Activated T-helper 2 cell treated with anti-CD3 and anti-CD28 coated beads, Interferon-gamma antibody, Interleukin-2, Interleukin-4, amounts not matched to agents 10 μg/mL and 5 μg/mL and 100 μg/mL, durations not matched to agents 14 hours and 24 hours and 36 hours (primary cell): ENCODE measurements at regions not wholly inside any gene's neighbourhood (a gene's known extent, or its start where the extent isn't known, plus 50 kb on each side); places are given as distances from the start of the nearest gene placed in this dataset.

Experiments
- DNase-seq: peaks from one replicate; pipeline ENCODE4 v3.0.0; 2021; ENCODE audit warnings: low spot score
- H3K27ac Mint-ChIP-seq: one replicate; pipeline ENCODE4 v1.8.0; 2021; ENCODE audit warnings: mixed read lengths
- H3K27me3 Mint-ChIP-seq: one replicate; pipeline ENCODE4 v1.8.0; 2021; ENCODE audit warnings: low read depth, mixed read lengths
- H3K36me3 Mint-ChIP-seq: one replicate; pipeline ENCODE4 v1.8.0; 2021; ENCODE audit warnings: low read depth, mixed read lengths
- H3K4me1 Mint-ChIP-seq: one replicate; pipeline ENCODE4 v1.8.0; 2021; ENCODE audit warnings: low read depth, mixed read lengths
- H3K4me3 Mint-ChIP-seq: one replicate; pipeline ENCODE4 v1.8.0; 2021; ENCODE audit warnings: low read depth, mild to moderate bottlenecking, moderate library complexity, mixed read lengths
- H3K9me3 Mint-ChIP-seq: one replicate; pipeline ENCODE4 v1.8.0; 2021; ENCODE audit warnings: mixed read lengths
- intact Hi-C: fragments of 100-400 bp; cut with micrococcal nuclease; formaldehyde crosslinking; loops from one replicate; pipeline ENCODE4 v1.15.1; 2023

DNA sequence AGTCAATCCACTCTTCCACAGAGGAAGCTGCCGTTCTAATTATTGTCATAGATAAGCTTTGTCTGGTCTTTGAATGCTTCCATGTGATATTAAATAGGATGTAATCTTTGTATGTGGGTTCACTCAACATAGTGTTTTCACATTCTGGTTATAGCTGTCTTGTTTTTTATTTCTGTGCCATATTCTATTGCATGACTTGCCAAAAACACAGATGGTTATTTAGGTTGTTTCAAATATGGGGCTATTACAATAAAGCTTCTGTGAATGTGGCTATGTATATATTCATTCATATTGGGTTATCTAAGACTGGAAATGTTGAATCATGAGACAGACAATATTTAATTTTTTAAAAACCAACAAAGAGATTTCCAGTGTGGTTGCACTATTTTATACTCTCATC lies 1109.3 kb upstream of the LRRTM3 start:
- DNase-seq, result no peak
- Mint-ChIP-seq H3K4me1 (no peaks in the 10 kb centered on the region), H3K4me3 (no peak overlapping the region), H3K27ac (no peak overlapping the region), H3K27me3 (no peaks in the 10 kb centered on the region), H3K9me3 (no peaks in the 10 kb centered on the region), H3K36me3 (no peaks in the 10 kb centered on the region)
- intact Hi-C loops, result no loop called here

DNA sequence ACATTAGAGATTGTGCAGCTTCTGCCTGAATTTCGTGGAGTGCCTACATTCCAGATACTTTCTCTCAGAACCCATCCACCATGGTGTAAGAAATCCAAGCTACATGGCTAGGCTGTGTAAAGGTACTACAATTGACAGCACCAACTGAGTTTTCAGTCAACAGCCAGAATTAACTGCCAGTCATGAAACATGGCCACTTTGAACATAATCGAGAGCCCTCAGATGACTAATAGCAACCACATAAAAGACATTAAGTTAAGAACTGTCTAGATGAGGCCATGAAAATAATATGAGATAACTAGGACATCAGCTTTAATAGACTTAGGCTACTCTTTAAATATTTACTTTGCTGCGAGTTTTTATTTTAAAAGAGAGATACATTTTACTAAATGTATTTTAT lies 1106.8 kb upstream of the LRRTM3 start:
- H3K27ac Mint-ChIP-seq, result no peak overlapping the region
- peaks cover 5% of the 10 kb centered on the region for H3K9me3 Mint-ChIP-seq
- no peak for DNase-seq
- intact Hi-C loops, result no loop called here
- no peaks in the 10 kb centered on the region for H3K4me1 Mint-ChIP-seq
- H3K36me3 Mint-ChIP-seq, result no peaks in the 10 kb centered on the region
- no peaks in the 10 kb centered on the region for H3K27me3 Mint-ChIP-seq
- H3K4me3 Mint-ChIP-seq, result no peak overlapping the region

DNA sequence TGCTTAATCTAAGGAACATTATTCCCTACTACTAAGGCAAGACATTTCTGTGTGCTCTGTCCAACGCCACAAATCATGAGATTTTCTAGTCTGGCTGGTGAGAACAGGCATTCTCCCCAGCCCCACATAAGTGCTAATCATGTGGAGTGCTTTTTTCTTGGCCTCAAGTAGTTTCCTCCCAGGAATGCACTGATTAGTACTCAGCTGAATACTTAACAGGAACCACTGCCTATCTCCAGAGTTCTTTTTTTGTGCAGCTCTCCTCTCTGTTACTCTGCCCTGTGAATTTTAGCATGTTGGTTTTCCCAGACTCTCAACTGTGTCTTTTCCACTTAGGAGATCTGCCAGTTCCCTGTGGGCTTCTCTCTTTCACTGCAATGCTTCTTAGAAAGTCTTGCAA lies 1098.5 kb upstream of the LRRTM3 start:
- no peak overlapping the region for H3K4me3 Mint-ChIP-seq
- H3K9me3 Mint-ChIP-seq, result peaks cover 20% of the 10 kb centered on the region
- no peaks in the 10 kb centered on the region for H3K4me1 Mint-ChIP-seq
- DNase-seq, result no peak
- H3K27ac Mint-ChIP-seq, result no peak overlapping the region
- H3K27me3 Mint-ChIP-seq, result no peaks in the 10 kb centered on the region
- intact Hi-C loops, result no loop called here
- no peaks in the 10 kb centered on the region for H3K36me3 Mint-ChIP-seq

DNA sequence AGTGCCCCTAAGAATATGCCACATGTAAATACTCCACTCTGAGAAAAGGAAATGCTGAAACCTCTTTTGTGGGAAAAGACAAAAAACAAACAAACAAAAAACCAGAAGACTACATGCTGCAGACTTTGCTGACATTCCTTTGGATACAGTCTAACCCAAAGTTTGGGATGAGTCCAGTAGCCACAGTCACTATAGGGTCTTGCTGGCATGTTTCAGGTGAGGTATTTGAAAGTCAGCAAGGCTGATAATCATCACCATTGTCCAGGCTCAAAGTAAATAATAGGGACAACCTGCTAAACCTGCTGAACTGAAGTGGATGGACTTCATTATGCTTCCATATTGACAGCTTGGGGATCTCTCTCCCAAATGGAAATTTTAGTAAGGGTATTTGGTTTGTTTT lies 1087.0 kb upstream of the LRRTM3 start:
- Mint-ChIP-seq H3K27me3 (no peaks in the 10 kb centered on the region), H3K27ac (no peak overlapping the region), H3K4me1 (no peaks in the 10 kb centered on the region), H3K36me3 (no peaks in the 10 kb centered on the region), H3K4me3 (no peak overlapping the region), H3K9me3 (peaks cover 8% of the 10 kb centered on the region)
- no peak for DNase-seq
- intact Hi-C loops, result no loop called here

DNA sequence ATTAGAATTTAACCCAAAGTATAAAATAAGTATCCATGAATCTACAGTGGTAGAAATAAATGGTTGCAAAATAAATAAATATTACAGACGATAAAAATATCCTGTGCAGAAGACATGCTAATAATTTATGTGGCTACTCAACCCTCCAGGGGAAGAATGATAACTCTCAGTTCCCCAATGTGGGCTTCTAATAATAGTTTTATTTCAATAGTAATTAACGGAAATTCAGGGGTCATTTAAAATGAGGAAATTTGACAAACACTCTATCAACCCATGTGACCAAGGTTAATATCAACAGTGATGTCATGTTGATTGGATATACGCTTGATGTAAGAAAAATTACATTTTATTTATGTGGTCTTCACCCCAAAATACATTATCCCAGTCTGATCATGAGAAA lies 1082.6 kb upstream of the LRRTM3 start:
- intact Hi-C loops, result no loop called here
- Mint-ChIP-seq H3K27me3 (no peaks in the 10 kb centered on the region), H3K9me3 (peaks cover 15% of the 10 kb centered on the region), H3K4me1 (no peaks in the 10 kb centered on the region), H3K4me3 (no peak overlapping the region), H3K27ac (no peak overlapping the region), H3K36me3 (no peaks in the 10 kb centered on the region)
- no peak for DNase-seq

- H3K9me3 Mint-ChIP-seq, result peaks cover 18% of the 10 kb centered on the region
- DNase-seq, result no peak
- H3K27ac Mint-ChIP-seq, result no peak overlapping the region
- H3K36me3 Mint-ChIP-seq, result no peaks in the 10 kb centered on the region
- intact Hi-C loops, result no loop called here
- no peaks in the 10 kb centered on the region for H3K4me1 Mint-ChIP-seq
- no peaks in the 10 kb centered on the region for H3K27me3 Mint-ChIP-seq
- no peak overlapping the region for H3K4me3 Mint-ChIP-seq
Observed at GRCh38 chr10:65845916-65846315, 1079.9 kb upstream of the LRRTM3 start.

GRCh38 chr10:65846541-65846940 lies 1079.3 kb upstream of the LRRTM3 start:
- Mint-ChIP-seq H3K36me3 (no peaks in the 10 kb centered on the region), H3K4me1 (no peaks in the 10 kb centered on the region), H3K9me3 (peaks cover 14% of the 10 kb centered on the region), H3K27me3 (no peaks in the 10 kb centered on the region), H3K27ac (no peak overlapping the region), H3K4me3 (no peak overlapping the region)
- intact Hi-C loops, result no loop called here
- no peak for DNase-seq

DNA sequence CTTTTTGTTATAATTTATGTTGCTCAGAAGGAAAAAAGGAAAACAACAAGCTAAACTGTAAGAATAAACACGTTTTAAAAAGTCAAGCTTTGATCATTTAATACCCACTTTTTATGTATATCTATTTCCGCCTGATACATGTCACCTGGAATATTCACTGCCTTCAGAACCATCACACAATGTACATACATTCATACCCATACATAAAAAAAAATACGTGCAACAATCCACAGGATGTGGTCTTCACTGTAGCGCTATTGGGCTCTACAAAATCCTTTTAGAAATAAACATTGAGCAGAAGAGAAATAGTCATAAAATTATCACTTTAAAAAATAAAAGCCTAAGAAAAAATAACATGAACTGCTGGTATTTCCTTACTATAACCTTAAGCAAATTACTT lies 1078.9 kb upstream of the LRRTM3 start:
- intact Hi-C loops, result no loop called here
- H3K36me3 Mint-ChIP-seq, result no peaks in the 10 kb centered on the region
- H3K4me1 Mint-ChIP-seq, result no peaks in the 10 kb centered on the region
- H3K27ac Mint-ChIP-seq, result no peak overlapping the region
- no peaks in the 10 kb centered on the region for H3K27me3 Mint-ChIP-seq
- no peak overlapping the region for H3K4me3 Mint-ChIP-seq
- DNase-seq, result no peak
- H3K9me3 Mint-ChIP-seq, result peaks cover 16% of the 10 kb centered on the region

GRCh38 chr10:65847436-65848230 lies 1078.2 kb upstream of the LRRTM3 start:
- Mint-ChIP-seq H3K4me1 (no peaks in the 10 kb centered on the region), H3K27me3 (no peaks in the 10 kb centered on the region), H3K36me3 (no peaks in the 10 kb centered on the region), H3K9me3 (peaks cover 22% of the 10 kb centered on the region), H3K4me3 (no peak overlapping the region), H3K27ac (no peak overlapping the region)
- DNase-seq, result no peak
- intact Hi-C loops, result no loop called here

- no peaks in the 10 kb centered on the region for H3K4me1 Mint-ChIP-seq
- H3K27me3 Mint-ChIP-seq, result no peaks in the 10 kb centered on the region
- no peak for DNase-seq
- peaks cover 3% of the 10 kb centered on the region for H3K9me3 Mint-ChIP-seq
- H3K27ac Mint-ChIP-seq, result no peak overlapping the region
- H3K4me3 Mint-ChIP-seq, result no peak overlapping the region
- intact Hi-C loops, result no loop called here
- H3K36me3 Mint-ChIP-seq, result no peaks in the 10 kb centered on the region
Observed at GRCh38 chr10:65858841-65859240, 1067.0 kb upstream of the LRRTM3 start.

DNA sequence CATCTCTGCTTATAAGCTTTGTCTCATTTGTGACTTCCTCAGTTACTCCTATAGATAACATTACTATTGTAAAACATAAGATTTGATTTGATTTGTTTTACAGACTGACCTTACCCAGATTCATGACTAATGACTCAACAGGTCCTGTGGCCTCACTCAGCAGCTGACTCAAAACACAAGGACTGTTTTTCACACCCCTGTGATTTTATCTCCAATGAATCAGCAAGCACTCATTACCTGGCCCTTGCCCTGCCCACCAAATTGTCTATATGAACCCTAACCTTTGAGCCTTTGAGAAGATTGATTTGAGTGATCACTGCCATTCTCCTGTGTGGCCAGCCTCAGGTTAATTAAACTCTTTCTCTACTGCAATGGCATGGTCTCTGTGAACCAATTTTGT lies 1064.6 kb upstream of the LRRTM3 start:
- Mint-ChIP-seq H3K27me3 (no peaks in the 10 kb centered on the region), H3K4me3 (no peak overlapping the region), H3K36me3 (no peaks in the 10 kb centered on the region), H3K27ac (no peak overlapping the region), H3K9me3 (peaks cover 3% of the 10 kb centered on the region), H3K4me1 (no peaks in the 10 kb centered on the region)
- DNase-seq, result no peak
- intact Hi-C loops, result no loop called here
